Caco-2 (cell line): ENCODE measurements at regions not wholly inside any gene's neighbourhood (a gene's known extent, or its start where the extent isn't known, plus 50 kb on each side); places are given as distances from the start of the nearest gene placed in this dataset.
"Not testable (repeated sequence)": the region's sequence is repeated elsewhere in the genome, so short reads cannot be mapped to it uniquely, and the experiment has no call there.

ENCODE experiments used
- BruUV-seq: library from RNA; stranded (reverse); fragments of 400-500 nt; replicated peaks from 2 replicates; lab custom pipeline; 2021; lab: Mats Ljungman, UMichigan
- CTCF ChIA-PET: fragments of 300-600 bp; sonication (Branson Sonifier 250); formaldehyde crosslinking; loops from one replicate; lab custom pipeline; 2022; ENCODE audit warnings: antibody characterized with exemption; lab: Charles Lee
- POLR2A ChIA-PET: fragments of 300-600 bp; sonication (Branson Sonifier 250); formaldehyde crosslinking; loops from one replicate; lab custom pipeline; 2022; ENCODE audit warnings: antibody characterized with exemption; lab: Charles Lee
- DNase-seq, 2 experiments: peaks; one replicate each; pipeline versions ENCODE4 v3.0.0 to v3.0.0-alpha.2; 2020 to 2022
- H3K27me3 ChIP-seq: replicated peaks from 2 replicates; pipeline ENCODE4 v1.6.0; 2011; ENCODE audit warnings: low read length; ENCODE audit not compliant: control insufficient read depth, insufficient read depth
- H3K36me3 ChIP-seq: 2 replicates; pipeline ENCODE4 v1.5.1; 2011; ENCODE audit warnings: low read length; ENCODE audit not compliant: control insufficient read depth, insufficient read depth
- H3K4me1 ChIP-seq: fragments of 250-450 bp; sonication (Bioruptor Pico); 2 replicates; pipeline ENCODE4 v1.5.1; 2020; ENCODE audit warnings: mild to moderate bottlenecking
- H3K4me3 ChIP-seq: 2 replicates; pipeline ENCODE4 v1.5.1; 2011; ENCODE audit warnings: low read depth, mild to moderate bottlenecking, control low read depth, low read length
- H3K9me3 ChIP-seq: fragments of 250-450 bp; sonication (Bioruptor Pico); 2 replicates; pipeline ENCODE4 v1.5.1; 2020; ENCODE audit warnings: mild to moderate bottlenecking, moderate library complexity
- H3K27ac Mint-ChIP-seq: one replicate; pipeline ENCODE4 v1.8.0; 2022; ENCODE audit warnings: mixed read lengths; ENCODE audit not compliant: unreplicated experiment
- H3K27me3 Mint-ChIP-seq: one replicate; pipeline ENCODE4 v1.8.0; 2022; ENCODE audit warnings: mixed read lengths; ENCODE audit not compliant: insufficient read depth, unreplicated experiment
- H3K36me3 Mint-ChIP-seq: one replicate; pipeline ENCODE4 v1.8.0; 2022; ENCODE audit warnings: mild to moderate bottlenecking, mixed read lengths; ENCODE audit not compliant: insufficient read depth, unreplicated experiment
- H3K4me1 Mint-ChIP-seq: one replicate; pipeline ENCODE4 v1.8.0; 2022; ENCODE audit warnings: low read depth, mixed read lengths; ENCODE audit not compliant: unreplicated experiment
- H3K4me3 Mint-ChIP-seq: one replicate; pipeline ENCODE4 v1.8.0; 2022; ENCODE audit warnings: mild to moderate bottlenecking, moderate library complexity, mixed read lengths; ENCODE audit not compliant: unreplicated experiment
- H3K9me3 Mint-ChIP-seq: one replicate; pipeline ENCODE4 v1.8.0; 2022; ENCODE audit warnings: mixed read lengths; ENCODE audit not compliant: unreplicated experiment
- CTCF ChIP-seq, 2 experiments: fragments of 200-600 bp in 1 of 2; IDR thresholded peaks; 1 replicate in 1 of 2; 2 replicates in 1 of 2; pipeline versions ENCODE4 v1.5.1 to v1.8.0; 2011 to 2022; ENCODE audit warnings: antibody characterized with exemption in 1 of 2, control low read depth in 1 of 2, inconsistent platforms in 1 of 2, low read depth in 1 of 2, low read length in 1 of 2, mild to moderate bottlenecking in 1 of 2, moderate library complexity in 1 of 2; ENCODE audit not compliant: insufficient read depth in 1 of 2, severe bottlenecking in 1 of 2, unreplicated experiment in 1 of 2
- intact Hi-C: fragments of 100-400 bp; cut with micrococcal nuclease; formaldehyde crosslinking; loops from one replicate; pipeline ENCODE4 v1.10.0; 2022; ENCODE audit not compliant: unreplicated experiment

- Mint-ChIP-seq H3K4me1 (no peaks in the 10 kb centered on the region), H3K27me3 (no peaks in the 10 kb centered on the region), H3K36me3 (no peaks in the 10 kb centered on the region), H3K9me3 (no peaks in the 10 kb centered on the region), H3K4me3 (no peak overlapping the region), H3K27ac (no peak overlapping the region)
- no peaks in the 10 kb centered on the region for H3K9me3 ChIP-seq
- DNase-seq, result no peak
- no peaks in the 10 kb centered on the region for H3K36me3 ChIP-seq
- TF ChIP-seq CTCF (IDR thresholded peaks at IDR 0.05; ENCODE audit: insufficient read depth in 1 of 2, low read depth in 1 of 2, low read length in 1 of 2, severe bottlenecking in 1 of 2, unreplicated experiment in 1 of 2), result no peak
- no peaks in the 10 kb centered on the region for H3K4me1 ChIP-seq
- intact Hi-C loops, result no loop called here
- no TSS peak for BruUV-seq
- CTCF ChIA-PET, result no interaction called here
- H3K4me3 ChIP-seq, result no peak overlapping the region
- no peaks in the 10 kb centered on the region for H3K27me3 ChIP-seq
- POLR2A ChIA-PET, result no interaction called here
Observed at GRCh38 chr3:15940641-15941040, 142.9 kb upstream of the ANKRD28 start.

GRCh38 chr3:15941457-15941856 is 143.7 kb upstream of the ANKRD28 start:
- H3K9me3 ChIP-seq, H3K4me3 ChIP-seq, POLR2A ChIA-PET, H3K36me3 Mint-ChIP-seq, H3K4me3 Mint-ChIP-seq, H3K36me3 ChIP-seq, H3K27me3 ChIP-seq, BruUV-seq, H3K4me1 Mint-ChIP-seq, H3K9me3 Mint-ChIP-seq, H3K27ac Mint-ChIP-seq, CTCF ChIA-PET, H3K4me1 ChIP-seq, intact Hi-C loops, H3K27me3 Mint-ChIP-seq, DNase-seq: not testable (repeated sequence)

GRCh38 chr3:15941958-15942357 is 144.2 kb upstream of the ANKRD28 start:
- no peak overlapping the region for H3K4me3 ChIP-seq
- TF ChIP-seq CTCF (IDR thresholded peaks at IDR 0.05; ENCODE audit: insufficient read depth in 1 of 2, low read depth in 1 of 2, low read length in 1 of 2, severe bottlenecking in 1 of 2, unreplicated experiment in 1 of 2), result no peak
- no peaks in the 10 kb centered on the region for H3K27me3 ChIP-seq
- H3K4me1 ChIP-seq, result no peaks in the 10 kb centered on the region
- H3K27ac Mint-ChIP-seq, result no peak overlapping the region
- no TSS peak for BruUV-seq
- no peaks in the 10 kb centered on the region for H3K36me3 ChIP-seq
- intact Hi-C loops, result no loop called here
- no peaks in the 10 kb centered on the region for H3K9me3 Mint-ChIP-seq
- DNase-seq, result no peak
- no peak overlapping the region for H3K4me3 Mint-ChIP-seq
- ChIA-PET CTCF (interaction anchor here (0.6 kb wide), 1 partner anchor 809 kb away, joined by 5 read pairs; no protein-coding TSS in a partner anchor), POLR2A (no interaction called here)
- H3K27me3 Mint-ChIP-seq, result no peaks in the 10 kb centered on the region
- no peaks in the 10 kb centered on the region for H3K4me1 Mint-ChIP-seq
- H3K36me3 Mint-ChIP-seq, result no peaks in the 10 kb centered on the region
- H3K9me3 ChIP-seq, result no peaks in the 10 kb centered on the region

- no peaks in the 10 kb centered on the region for H3K9me3 ChIP-seq
- no peak for TF ChIP-seq CTCF (IDR thresholded peaks at IDR 0.05; ENCODE audit: insufficient read depth in 1 of 2, low read depth in 1 of 2, low read length in 1 of 2, severe bottlenecking in 1 of 2, unreplicated experiment in 1 of 2)
- H3K4me3 ChIP-seq, result no peak overlapping the region
- H3K4me3 Mint-ChIP-seq, result no peak overlapping the region
- POLR2A ChIA-PET, result no interaction called here
- no peak overlapping the region for H3K27ac Mint-ChIP-seq
- no peaks in the 10 kb centered on the region for H3K27me3 Mint-ChIP-seq
- CTCF ChIA-PET, result interaction anchor here (0.6 kb wide), 1 partner anchor 810 kb away, joined by 5 read pairs; no protein-coding TSS in a partner anchor
- no peaks in the 10 kb centered on the region for H3K4me1 Mint-ChIP-seq
- no TSS peak for BruUV-seq
- H3K9me3 Mint-ChIP-seq, result no peaks in the 10 kb centered on the region
- H3K36me3 ChIP-seq, result no peaks in the 10 kb centered on the region
- no peaks in the 10 kb centered on the region for H3K27me3 ChIP-seq
- DNase-seq, result no peak
- H3K4me1 ChIP-seq, result no peaks in the 10 kb centered on the region
- H3K36me3 Mint-ChIP-seq, result no peaks in the 10 kb centered on the region
- intact Hi-C loops, result no loop called here
Observed at GRCh38 chr3:15942462-15942861, 144.7 kb upstream of the ANKRD28 start.
